Endothelial cell of umbilical vein (primary cell): ENCODE measurements at regions not wholly inside any gene's neighbourhood (a gene's known extent, or its start where the extent isn't known, plus 50 kb on each side); places are given as distances from the start of the nearest gene placed in this dataset.

ENCODE experiments used
- BruUV-seq: library from RNA; stranded (reverse); fragments of 400-500 nt; replicated peaks from 2 replicates; lab custom pipeline; 2021; lab: Mats Ljungman, UMichigan
- CTCF ChIA-PET: fragments of 300-600, 350-600 bp; sonication (Branson Sonifier 250); formaldehyde crosslinking; loops from one replicate; lab custom pipeline; 2021; ENCODE audit warnings: antibody characterized with exemption, inconsistent platforms; lab: Charles Lee
- POLR2A ChIA-PET: fragments of 300-600, 350-600 bp; sonication (Branson Sonifier 250); formaldehyde crosslinking; loops from one replicate; lab custom pipeline; 2021; ENCODE audit warnings: antibody characterized with exemption, inconsistent platforms; lab: Charles Lee
- DNase-seq: peaks from one replicate; pipeline ENCODE4 v3.0.0-alpha.2; 2011; ENCODE audit warnings: low read depth, low spot score
- FAIRE-seq: peaks from 2 replicates; lab custom pipeline; 2011; peaks lifted over from hg19 to GRCh38; lab: Jason Lieb, UNC
- H2AFZ ChIP-seq: 2 replicates; pipeline ENCODE4 v1.6.0; 2012; ENCODE audit warnings: low read depth, low read length, control low read depth, inconsistent platforms
- H3K27ac ChIP-seq: 2 replicates; pipeline ENCODE4 v1.5.1; 2011; ENCODE audit warnings: low read depth, mild to moderate bottlenecking, control low read depth, low read length, moderate library complexity; ENCODE audit not compliant: insufficient read depth
- H3K27me3 ChIP-seq, 2 experiments: 2 replicates each; pipeline versions ENCODE4 v1.6.0 to v1.6.1; 2011; ENCODE audit warnings: low read length in 2 of 2, mixed read lengths in 1 of 2; ENCODE audit not compliant: control insufficient read depth in 2 of 2, insufficient read depth in 2 of 2
- H3K36me3 ChIP-seq, 2 experiments: 2 replicates in 1 of 2; 3 replicates in 1 of 2; pipeline ENCODE4 v1.5.1; 2011; ENCODE audit warnings: low read length in 2 of 2, mild to moderate bottlenecking in 1 of 2, moderate library complexity in 1 of 2; ENCODE audit not compliant: control insufficient read depth in 2 of 2, insufficient read depth in 2 of 2; ENCODE audit errors: extremely low read depth in 1 of 2
- H3K4me1 ChIP-seq: 3 replicates; pipeline ENCODE4 v1.5.1; 2011; ENCODE audit warnings: mild to moderate bottlenecking, low read length; ENCODE audit not compliant: control insufficient read depth, insufficient read depth; ENCODE audit errors: extremely low read depth
- H3K4me2 ChIP-seq: 2 replicates; pipeline ENCODE4 v1.6.1; 2011; ENCODE audit warnings: low read length, control low read depth, mixed read lengths; ENCODE audit not compliant: insufficient read depth
- H3K4me3 ChIP-seq, 3 experiments: fragments of 200-600 bp in 1 of 3; sonication (generic), shearing (Covaris generic) in 1 of 3; replicated peaks in 1 of 3; 2 replicates each; pipeline ENCODE4 v1.5.1; 2011 to 2016; ENCODE audit warnings: control low read depth in 3 of 3, low read length in 3 of 3, mild to moderate bottlenecking in 2 of 3, inconsistent platforms in 1 of 3, low read depth in 1 of 3, moderate library complexity in 1 of 3; ENCODE audit not compliant: insufficient read depth in 1 of 3
- H3K79me2 ChIP-seq: 2 replicates; pipeline ENCODE4 v1.6.0; 2012; ENCODE audit warnings: low read length, inconsistent platforms; ENCODE audit not compliant: control insufficient read depth, insufficient read depth
- H3K9ac ChIP-seq: replicated peaks from 2 replicates; pipeline ENCODE3; 2011; ENCODE audit warnings: low read length, control low read depth; ENCODE audit not compliant: insufficient read depth; ENCODE audit errors: extremely low read depth
- H3K9me1 ChIP-seq: replicated peaks from 3 replicates; pipeline ENCODE4 v1.6.0; 2011; ENCODE audit warnings: mild to moderate bottlenecking, low read length; ENCODE audit not compliant: control insufficient read depth, insufficient read depth; ENCODE audit errors: extremely low read depth
- H3K9me3 ChIP-seq: replicated peaks from 2 replicates; pipeline ENCODE4 v1.5.1; 2012; ENCODE audit warnings: low read length, inconsistent platforms; ENCODE audit not compliant: control insufficient read depth, insufficient read depth
- H4K20me1 ChIP-seq: replicated peaks from 2 replicates; pipeline ENCODE3; 2011; ENCODE audit warnings: mild to moderate bottlenecking, low read length; ENCODE audit not compliant: control insufficient read depth, insufficient read depth; ENCODE audit errors: extremely low read depth
- EZH2 ChIP-seq: IDR thresholded peaks from 2 replicates; pipeline ENCODE4 v1.6.1; 2012; ENCODE audit warnings: borderline replicate concordance, low read depth, mild to moderate bottlenecking, moderate library complexity, low read length, inconsistent platforms; ENCODE audit not compliant: severe bottlenecking
- FOS ChIP-seq: IDR thresholded peaks from 2 replicates; pipeline ENCODE4 v1.6.1; 2011; ENCODE audit warnings: mild to moderate bottlenecking, low read length, moderate library complexity, borderline replicate concordance; ENCODE audit not compliant: insufficient read depth
- GATA2 ChIP-seq: IDR thresholded peaks from 2 replicates; pipeline ENCODE4 v1.7.0; 2011; ENCODE audit warnings: low read depth, mild to moderate bottlenecking, moderate library complexity, mixed read lengths, low read length; ENCODE audit not compliant: insufficient read length, insufficient read depth
- JUN ChIP-seq: IDR thresholded peaks from 2 replicates; pipeline ENCODE4 v1.6.1; 2011; ENCODE audit warnings: borderline replicate concordance, low read depth; ENCODE audit not compliant: insufficient read length, insufficient read depth
- MYC ChIP-seq: IDR thresholded peaks from one replicate; pipeline ENCODE4 v1.6.1; 2011; ENCODE audit warnings: mild to moderate bottlenecking, low read depth, low read length
- POLR2A ChIP-seq: IDR thresholded peaks from 2 replicates; pipeline ENCODE4 v1.6.1; 2012; ENCODE audit warnings: low read depth, mild to moderate bottlenecking, control low read depth, low read length
- POLR2AphosphoS5 ChIP-seq: IDR thresholded peaks from 2 replicates; pipeline ENCODE4 v1.6.1; 2012; ENCODE audit warnings: low read depth, mild to moderate bottlenecking, control low read depth, low read length, moderate library complexity; ENCODE audit not compliant: insufficient read depth
- dilution Hi-C: fragments of 300-500 bp; cut with MboI; formaldehyde crosslinking; loops from one replicate; pipeline ENCODE4 v1.15.0; 2019; ENCODE audit warnings: low sequenced_read_pairs; ENCODE audit not compliant: extremely low pct_ligation_motif_present
- intact Hi-C: fragments of 100-400 bp; cut with micrococcal nuclease; formaldehyde crosslinking; loops from one replicate; pipeline ENCODE4 v1.10.0; 2022
- TF ChIP-seq, protein P1 (sequence below): IDR thresholded peaks from 2 replicates; pipeline ENCODE4 v1.6.1; 2011; ENCODE audit not compliant: insufficient read depth, insufficient read length
- TF ChIP-seq, protein P2 (sequence below), 2 donors: IDR thresholded peaks; 1 replicate in 1 of 2; 2 replicates in 1 of 2; pipeline ENCODE4 v1.5.1; 2011; ENCODE audit warnings: low read length in 2 of 2, mild to moderate bottlenecking in 2 of 2, moderate library complexity in 2 of 2, control low read depth in 1 of 2, inconsistent platforms in 1 of 2, low read depth in 1 of 2; ENCODE audit not compliant: insufficient read depth in 1 of 2; ENCODE audit errors: extremely low read depth in 1 of 2

GRCh38 chr14:66141733-66142132 lies 344.4 kb upstream of the CCDC196 start:
- dilution Hi-C loops, result no loop called here
- no peak for FAIRE-seq
- DNase-seq, result no peak
- intact Hi-C loops, result no loop called here
- Histone ChIP-seq H3K27me3 (no peaks in the 10 kb centered on the region), H2AFZ (no peak overlapping the region), H3K4me1 (no peaks in the 10 kb centered on the region), H3K9me3 (no peaks in the 10 kb centered on the region), H4K20me1 (no peaks in the 10 kb centered on the region), H3K79me2 (no peaks in the 10 kb centered on the region), H3K9ac (no peak overlapping the region), H3K36me3 (no peaks in the 10 kb centered on the region), H3K27ac (no peak overlapping the region), H3K4me3 (no peak overlapping the region), H3K9me1 (no peaks in the 10 kb centered on the region), H3K4me2 (no peak overlapping the region)
- CTCF ChIA-PET, result no interaction called here
- TF ChIP-seq, protein P1, sequence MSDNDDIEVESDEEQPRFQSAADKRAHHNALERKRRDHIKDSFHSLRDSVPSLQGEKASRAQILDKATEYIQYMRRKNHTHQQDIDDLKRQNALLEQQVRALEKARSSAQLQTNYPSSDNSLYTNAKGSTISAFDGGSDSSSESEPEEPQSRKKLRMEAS, result no peak
- TF ChIP-seq POLR2A, result no peak
- TF ChIP-seq FOS, result no peak
- no peak for TF ChIP-seq POLR2AphosphoS5
- no peak for TF ChIP-seq MYC
- no peak for TF ChIP-seq GATA2
- TF ChIP-seq, protein P2, sequence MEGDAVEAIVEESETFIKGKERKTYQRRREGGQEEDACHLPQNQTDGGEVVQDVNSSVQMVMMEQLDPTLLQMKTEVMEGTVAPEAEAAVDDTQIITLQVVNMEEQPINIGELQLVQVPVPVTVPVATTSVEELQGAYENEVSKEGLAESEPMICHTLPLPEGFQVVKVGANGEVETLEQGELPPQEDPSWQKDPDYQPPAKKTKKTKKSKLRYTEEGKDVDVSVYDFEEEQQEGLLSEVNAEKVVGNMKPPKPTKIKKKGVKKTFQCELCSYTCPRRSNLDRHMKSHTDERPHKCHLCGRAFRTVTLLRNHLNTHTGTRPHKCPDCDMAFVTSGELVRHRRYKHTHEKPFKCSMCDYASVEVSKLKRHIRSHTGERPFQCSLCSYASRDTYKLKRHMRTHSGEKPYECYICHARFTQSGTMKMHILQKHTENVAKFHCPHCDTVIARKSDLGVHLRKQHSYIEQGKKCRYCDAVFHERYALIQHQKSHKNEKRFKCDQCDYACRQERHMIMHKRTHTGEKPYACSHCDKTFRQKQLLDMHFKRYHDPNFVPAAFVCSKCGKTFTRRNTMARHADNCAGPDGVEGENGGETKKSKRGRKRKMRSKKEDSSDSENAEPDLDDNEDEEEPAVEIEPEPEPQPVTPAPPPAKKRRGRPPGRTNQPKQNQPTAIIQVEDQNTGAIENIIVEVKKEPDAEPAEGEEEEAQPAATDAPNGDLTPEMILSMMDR (IDR thresholded peaks at IDR 0.05; ENCODE audit: extremely low read depth in 1 of 2, insufficient read depth in 1 of 2, low read depth in 1 of 2, low read length in 2 of 2), result no peak
- no peak for TF ChIP-seq EZH2
- no peak for TF ChIP-seq JUN
- POLR2A ChIA-PET, result no interaction called here
- no TSS peak for BruUV-seq
